ENCODE measurements at regions not wholly inside any gene's neighbourhood (a gene's known extent, or its start where the extent isn't known, plus 50 kb on each side); places are given as distances from the start of the nearest gene placed in this dataset.

DNA sequence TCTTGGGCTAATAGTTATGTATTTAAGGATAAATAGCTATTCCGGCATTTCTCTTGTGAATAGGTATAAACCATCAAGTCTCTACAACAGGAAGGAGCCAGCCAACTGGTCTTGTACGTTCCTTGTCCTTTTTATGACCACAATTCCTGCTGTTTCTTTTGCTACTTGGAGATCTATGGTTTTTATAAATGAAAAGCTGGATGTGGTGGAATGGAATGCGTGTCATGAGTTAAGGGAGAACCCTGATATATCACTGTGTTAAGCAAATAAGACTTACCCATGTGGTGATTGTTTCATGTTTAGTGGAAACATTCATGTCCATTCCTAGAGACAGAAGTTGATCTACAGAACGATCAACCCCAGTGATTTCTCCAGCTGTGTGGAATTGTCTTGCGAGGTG is 282.1 kb downstream of the RPS6KC1 start:
- TF ChIP-seq POLR2AphosphoS5 (IDR thresholded peaks at IDR 0.05; ENCODE audit: low read depth, low read length) (no peak), REST (IDR thresholded peaks at IDR 0.05; ENCODE audit: insufficient read depth in 1 of 2, low read depth in 2 of 2, low read length in 2 of 2) (no peak), FOXP2 (optimal IDR thresholded peaks at IDR 0.05; ENCODE audit: borderline replicate concordance, extremely low read depth, extremely low read length, insufficient read depth) (no peak), TAF1 (IDR thresholded peaks at IDR 0.05; ENCODE audit: borderline replicate concordance, insufficient read depth, low read length) (no peak), SIN3A (IDR thresholded peaks at IDR 0.05; ENCODE audit: borderline replicate concordance, insufficient read depth, low read length) (no peak)

GRCh38 chr1:213335084-213335483 is 284.0 kb downstream of the RPS6KC1 start:
- no peak for TF ChIP-seq FOXP2 (optimal IDR thresholded peaks at IDR 0.05; ENCODE audit: borderline replicate concordance, extremely low read depth, extremely low read length, insufficient read depth)
- no peak for TF ChIP-seq POLR2AphosphoS5 (IDR thresholded peaks at IDR 0.05; ENCODE audit: low read depth, low read length)
- no peak for TF ChIP-seq REST (IDR thresholded peaks at IDR 0.05; ENCODE audit: insufficient read depth in 1 of 2, low read depth in 2 of 2, low read length in 2 of 2)
- no peak for TF ChIP-seq SIN3A (IDR thresholded peaks at IDR 0.05; ENCODE audit: borderline replicate concordance, insufficient read depth, low read length)
- TF ChIP-seq TAF1 (IDR thresholded peaks at IDR 0.05; ENCODE audit: borderline replicate concordance, insufficient read depth, low read length) = no peak

DNA sequence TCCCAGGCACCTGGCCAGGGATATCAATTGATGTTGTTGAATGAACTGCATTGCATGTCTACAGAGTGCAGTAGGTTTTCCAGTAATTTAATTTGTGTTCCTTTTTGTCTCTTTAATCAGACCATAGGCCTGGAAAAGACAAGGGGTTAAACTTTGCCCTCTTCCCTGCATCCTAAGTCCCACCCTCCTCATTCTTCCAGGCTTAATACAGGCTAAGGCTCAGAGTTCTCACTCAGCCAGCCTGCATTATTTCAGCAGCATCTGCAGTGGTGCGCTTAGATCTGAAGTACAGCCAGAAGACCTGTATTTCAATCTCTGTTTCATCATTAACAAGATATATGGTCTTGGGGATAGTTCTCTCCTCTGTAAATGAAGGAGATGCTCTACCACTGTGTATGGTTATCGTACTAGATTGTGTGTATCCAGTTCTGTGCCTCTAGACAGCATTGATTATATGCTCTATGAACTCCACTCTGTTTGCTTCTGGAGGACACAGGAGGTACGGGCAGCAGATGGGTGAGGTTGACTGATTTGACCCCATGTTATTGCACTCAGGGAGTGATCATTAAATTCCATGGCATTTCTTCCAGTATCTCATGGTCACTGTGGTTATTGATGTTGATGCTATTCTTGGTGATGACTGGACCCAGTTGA is 286.1 kb downstream of the RPS6KC1 start:
- TF ChIP-seq TAF1 (IDR thresholded peaks at IDR 0.05; ENCODE audit: borderline replicate concordance, insufficient read depth, low read length) (no peak), REST (IDR thresholded peaks at IDR 0.05; ENCODE audit: insufficient read depth in 1 of 2, low read depth in 2 of 2, low read length in 2 of 2) (no peak), POLR2AphosphoS5 (IDR thresholded peaks at IDR 0.05; ENCODE audit: low read depth, low read length) (no peak), FOXP2 (optimal IDR thresholded peaks at IDR 0.05; ENCODE audit: borderline replicate concordance, extremely low read depth, extremely low read length, insufficient read depth) (no peak), SIN3A (IDR thresholded peaks at IDR 0.05; ENCODE audit: borderline replicate concordance, insufficient read depth, low read length) (no peak)

DNA sequence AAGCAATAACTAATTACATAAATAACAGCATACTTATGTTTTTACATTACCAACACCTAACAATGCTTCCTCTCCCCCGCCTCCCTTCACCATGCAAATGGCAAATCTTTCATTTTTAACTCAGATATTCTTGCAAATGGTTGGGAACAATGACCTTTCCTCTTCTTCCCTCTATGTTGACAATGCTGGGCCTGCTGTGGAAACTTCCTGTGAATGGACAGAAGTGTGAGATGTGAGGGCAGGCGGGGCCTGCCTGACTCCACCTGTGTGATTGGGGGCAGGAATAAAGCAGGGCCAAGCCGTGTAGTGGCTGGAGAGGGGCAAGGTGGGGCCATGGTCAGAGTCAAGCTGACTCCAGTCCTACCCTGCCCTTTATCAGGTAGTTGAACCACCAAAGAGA is 289.6 kb downstream of the RPS6KC1 start:
- TF ChIP-seq FOXP2 (optimal IDR thresholded peaks at IDR 0.05; ENCODE audit: borderline replicate concordance, extremely low read depth, extremely low read length, insufficient read depth) (no peak), SIN3A (IDR thresholded peaks at IDR 0.05; ENCODE audit: borderline replicate concordance, insufficient read depth, low read length) (no peak), POLR2AphosphoS5 (IDR thresholded peaks at IDR 0.05; ENCODE audit: low read depth, low read length) (no peak), TAF1 (IDR thresholded peaks at IDR 0.05; ENCODE audit: borderline replicate concordance, insufficient read depth, low read length) (no peak)

DNA sequence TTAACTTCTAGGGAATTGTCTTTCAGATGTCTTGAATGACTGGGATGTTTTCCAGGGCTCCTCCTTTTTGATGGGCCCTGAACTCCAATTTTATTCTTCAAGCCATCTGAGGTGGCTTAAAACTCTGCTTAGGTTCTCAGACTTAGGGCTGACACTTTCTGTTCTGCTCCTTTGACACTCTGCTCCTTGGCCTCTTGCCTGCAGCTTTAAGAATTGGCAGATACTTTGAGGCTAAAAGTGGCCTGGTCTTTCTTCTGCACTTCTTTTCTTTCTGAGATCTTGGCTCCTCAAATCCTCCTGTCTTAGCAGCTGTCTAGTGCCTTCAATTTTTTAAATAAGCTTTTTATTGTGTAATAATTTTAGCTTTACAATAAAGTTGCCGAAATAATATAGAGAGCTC is 294.6 kb downstream of the RPS6KC1 start:
- TF ChIP-seq REST (IDR thresholded peaks at IDR 0.05; ENCODE audit: insufficient read depth in 1 of 2, low read depth in 2 of 2, low read length in 2 of 2) = no peak
- no peak for TF ChIP-seq TAF1 (IDR thresholded peaks at IDR 0.05; ENCODE audit: borderline replicate concordance, insufficient read depth, low read length)
- no peak for TF ChIP-seq POLR2AphosphoS5 (IDR thresholded peaks at IDR 0.05; ENCODE audit: low read depth, low read length)
- no peak for TF ChIP-seq FOXP2 (optimal IDR thresholded peaks at IDR 0.05; ENCODE audit: borderline replicate concordance, extremely low read depth, extremely low read length, insufficient read depth)
- no peak for TF ChIP-seq SIN3A (IDR thresholded peaks at IDR 0.05; ENCODE audit: borderline replicate concordance, insufficient read depth, low read length)
